ENCODE measurements at regions not wholly inside any gene's neighbourhood (a gene's known extent, or its start where the extent isn't known, plus 50 kb on each side); places are given as distances from the start of the nearest gene placed in this dataset.

- Histone ChIP-seq H3K9me1 (ENCODE audit: control insufficient read depth, extremely low read depth, insufficient read depth, low read length) (no peaks in the 10 kb centered on the region), H3K36me3 (ENCODE audit: control insufficient read depth in 2 of 2, extremely low read depth in 1 of 2, insufficient read depth in 2 of 2, low read length in 2 of 2) (no peaks in the 10 kb centered on the region), H2AFZ (ENCODE audit: control insufficient read depth, low read length) (no peak overlapping the region), H3K27me3 (ENCODE audit: control insufficient read depth, extremely low read depth, insufficient read depth, low read length) (no peaks in the 10 kb centered on the region), H3K4me2 (ENCODE audit: control insufficient read depth, extremely low read depth, insufficient read depth, low read depth, low read length) (no peak overlapping the region), H3K4me1 (ENCODE audit: control insufficient read depth, extremely low read depth, insufficient read depth, low read length) (no peaks in the 10 kb centered on the region), H3K27ac (ENCODE audit: control insufficient read depth, insufficient read depth, low read length) (no peak overlapping the region), H3K79me2 (ENCODE audit: control insufficient read depth, insufficient read depth, low read length) (no peaks in the 10 kb centered on the region), H3K4me3 (ENCODE audit: control insufficient read depth in 2 of 3, extremely low read depth in 1 of 3, insufficient read depth in 2 of 3, low read depth in 1 of 3, low read length in 3 of 3) (no peak overlapping the region), H4K20me1 (ENCODE audit: control insufficient read depth, extremely low read depth, insufficient read depth, low read length) (no peaks in the 10 kb centered on the region), H3K9ac (ENCODE audit: control insufficient read depth, extremely low read depth, insufficient read depth, low read length) (no peak overlapping the region), H3K9me3 (ENCODE audit: control insufficient read depth, low read depth, low read length) (no peaks in the 10 kb centered on the region)
- FAIRE-seq, result no peak
- no peak for DNase-seq (ENCODE audit: low read depth, low spot score)
- dilution Hi-C loops (cut with MboI; ENCODE audit: extremely low pct_ligation_motif_present, low sequenced_read_pairs), result no loop called here
- TF ChIP-seq EZH2 (IDR thresholded peaks at IDR 0.05; ENCODE audit: low read length), result no peak
- TF ChIP-seq CTCF (optimal IDR thresholded peaks at IDR 0.05 in 1 of 3, IDR thresholded peaks at IDR 0.05 in 1 of 3, conservative IDR thresholded peaks at IDR 0.05 in 1 of 3; ENCODE audit: extremely low read depth in 1 of 3, insufficient read depth in 2 of 3, low read length in 3 of 3), result no peak
Observed at GRCh38 chr11:130604606-130605005, 156.2 kb downstream of the ADAMTS15 start.

GRCh38 chr11:130606178-130606577, 157.7 kb downstream of the ADAMTS15 start:
- H3K79me2 ChIP-seq (ENCODE audit: control insufficient read depth, insufficient read depth, low read length), result no peaks in the 10 kb centered on the region
- FAIRE-seq, result no peak
- H3K27me3 ChIP-seq (ENCODE audit: control insufficient read depth, extremely low read depth, insufficient read depth, low read length), result no peaks in the 10 kb centered on the region
- H4K20me1 ChIP-seq (ENCODE audit: control insufficient read depth, extremely low read depth, insufficient read depth, low read length), result no peaks in the 10 kb centered on the region
- H3K9me1 ChIP-seq (ENCODE audit: control insufficient read depth, extremely low read depth, insufficient read depth, low read length), result no peaks in the 10 kb centered on the region
- dilution Hi-C loops (cut with MboI; ENCODE audit: extremely low pct_ligation_motif_present, low sequenced_read_pairs), result no loop called here
- no peak for TF ChIP-seq CTCF (optimal IDR thresholded peaks at IDR 0.05 in 1 of 3, IDR thresholded peaks at IDR 0.05 in 1 of 3, conservative IDR thresholded peaks at IDR 0.05 in 1 of 3; ENCODE audit: extremely low read depth in 1 of 3, insufficient read depth in 2 of 3, low read length in 3 of 3)
- TF ChIP-seq EZH2 (IDR thresholded peaks at IDR 0.05; ENCODE audit: low read length), result no peak
- no peak overlapping the region for H3K4me3 ChIP-seq (ENCODE audit: control insufficient read depth in 2 of 3, extremely low read depth in 1 of 3, insufficient read depth in 2 of 3, low read depth in 1 of 3, low read length in 3 of 3)
- no peak for DNase-seq (ENCODE audit: low read depth, low spot score)
- H3K36me3 ChIP-seq (ENCODE audit: control insufficient read depth in 2 of 2, extremely low read depth in 1 of 2, insufficient read depth in 2 of 2, low read length in 2 of 2), result no peaks in the 10 kb centered on the region
- no peaks in the 10 kb centered on the region for H3K9me3 ChIP-seq (ENCODE audit: control insufficient read depth, low read depth, low read length)
- no peak overlapping the region for H3K9ac ChIP-seq (ENCODE audit: control insufficient read depth, extremely low read depth, insufficient read depth, low read length)
- no peak overlapping the region for H2AFZ ChIP-seq (ENCODE audit: control insufficient read depth, low read length)
- no peak overlapping the region for H3K4me2 ChIP-seq (ENCODE audit: control insufficient read depth, extremely low read depth, insufficient read depth, low read depth, low read length)
- no peaks in the 10 kb centered on the region for H3K4me1 ChIP-seq (ENCODE audit: control insufficient read depth, extremely low read depth, insufficient read depth, low read length)
- no peak overlapping the region for H3K27ac ChIP-seq (ENCODE audit: control insufficient read depth, insufficient read depth, low read length)
